ENCODE measurements at regions not wholly inside any gene's neighbourhood (a gene's known extent, or its start where the extent isn't known, plus 50 kb on each side); places are given as distances from the start of the nearest gene placed in this dataset.

DNA sequence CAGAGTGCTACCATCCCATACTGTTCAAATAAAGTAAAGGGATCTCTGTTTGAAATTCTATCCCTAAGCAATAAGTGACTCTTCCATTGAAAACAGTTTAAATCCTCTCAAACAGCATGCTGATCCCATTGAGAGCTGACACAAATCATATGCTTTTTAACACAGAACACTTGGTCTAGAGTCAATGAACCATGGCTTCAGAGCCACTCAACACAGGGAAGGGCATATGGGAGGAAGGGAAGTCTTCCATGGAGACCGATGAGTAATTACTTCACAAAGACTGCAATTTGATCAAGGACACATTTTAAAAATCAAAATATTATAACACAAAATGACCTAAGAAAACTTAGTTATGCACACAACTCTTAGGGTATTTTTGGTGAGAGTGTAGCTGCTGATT is 1073.0 kb upstream of the MAP3K7 start:
- Histone ChIP-seq H4K8ac (replicated peaks; ENCODE audit: insufficient read length, low read depth, low read length) (no peak overlapping the region), H3K23ac (ENCODE audit: insufficient read length, low read depth, low read length) (no peak overlapping the region), H2BK120ac (ENCODE audit: low read depth, low read length, poor library complexity, severe bottlenecking) (no peak overlapping the region), H3K9me3 (ENCODE audit: control insufficient read depth, low read depth, low read length) (no peaks in the 10 kb centered on the region), H3T11ph (ENCODE audit: low read length) (no peak overlapping the region), H3K18ac (ENCODE audit: insufficient read length, low read depth, low read length) (no peak overlapping the region), H3K79me1 (ENCODE audit: insufficient read depth, low read depth, low read length, poor library complexity, severe bottlenecking) (no peaks in the 10 kb centered on the region), H3K27ac (ENCODE audit: insufficient read length, low read depth, low read length) (no peak overlapping the region), H3K27me3 (ENCODE audit: insufficient read depth, low read length) (no peaks in the 10 kb centered on the region), H3K56ac (ENCODE audit: insufficient read length, low read depth, low read length) (no peak overlapping the region), H3K23me2 (ENCODE audit: insufficient read length, low read depth, low read length, poor library complexity, severe bottlenecking) (no peaks in the 10 kb centered on the region), H2BK20ac (ENCODE audit: low read depth, low read length, poor library complexity, severe bottlenecking) (no peak overlapping the region), H3K9ac (ENCODE audit: extremely low read depth, insufficient read length, low read length) (no peak overlapping the region), H2BK15ac (ENCODE audit: low read depth, low read length) (no peak overlapping the region), H4K5ac (ENCODE audit: insufficient read length, low read depth, low read length) (no peak overlapping the region), H3K79me2 (ENCODE audit: insufficient read depth, low read length) (no peaks in the 10 kb centered on the region), H2BK12ac (ENCODE audit: insufficient read length, low read depth, low read length) (no peak overlapping the region), H3K4me1 (ENCODE audit: insufficient read depth, low read length) (peaks cover 3% of the 10 kb centered on the region; the same call in 1 of the 2 replicates), H2BK5ac (ENCODE audit: insufficient read length, low read length) (no peak overlapping the region), H3K4me2 (ENCODE audit: insufficient read depth, insufficient read length, low read length) (no peak overlapping the region), H4K91ac (ENCODE audit: insufficient read length, low read depth, low read length) (no peak overlapping the region), H2AFZ (ENCODE audit: low read length) (no peak overlapping the region), H4K20me1 (ENCODE audit: control insufficient read depth, insufficient read depth, insufficient read length) (no peaks in the 10 kb centered on the region), H2AK5ac (ENCODE audit: insufficient read length, low read length) (no peak overlapping the region), H3K4ac (ENCODE audit: low read depth, low read length) (no peak overlapping the region), H3K14ac (ENCODE audit: insufficient read depth, low read length) (no peak overlapping the region)
- Mint-ChIP-seq H3K27ac (no peak overlapping the region), H3K36me3 (ENCODE audit: insufficient read depth in 1 of 3, low read depth in 3 of 3) (peaks cover 0 to 14% (median 0%) of the 10 kb centered on the region in 3 experiments; a peak in 1 of 7 replicates), H3K9me3 (peaks cover 0 to 6% of the 10 kb centered on the region in 2 experiments; a peak in 2 of 5 replicates), H3K27me3 (ENCODE audit: low read depth) (no peaks in the 10 kb centered on the region), H3K4me1 (peaks cover 13 to 14% of the 10 kb centered on the region in 2 experiments), H3K4me3 (no peak overlapping the region)
- no peak for DNase-seq
- no peak for TF ChIP-seq CTCF (conservative IDR thresholded peaks at IDR 0.05)
- no CpG with 5 or more reads among the region's 1 CpG for WGBS (ENCODE audit: extremely low coverage, insufficient read length, low lambda C conversion rate)

All from H9 (cell line).